Lung (tissue), 11 donors: ENCODE measurements at regions not wholly inside any gene's neighbourhood (a gene's known extent, or its start where the extent isn't known, plus 50 kb on each side); places are given as distances from the start of the nearest gene placed in this dataset.

Experiments
- ATAC-seq: fragments of 200-7000 bp; cut with Tn5 transposase; one replicate; pipeline ENCODE4 v1.9.1; 2020; ENCODE audit warnings: moderate number of reproducible peaks; ENCODE audit not compliant: insufficient read depth, low FRiP score
- DNase-seq, 3 donors: peaks; one replicate each; pipeline ENCODE4 v3.0.0-alpha.2; 2013 to 2017
- H3K27ac ChIP-seq, 2 donors: one replicate each; pipeline ENCODE4 v1.5.1; 2013; ENCODE audit warnings: mild to moderate bottlenecking in 2 of 2, moderate library complexity in 2 of 2, control low read depth in 1 of 2, inconsistent platforms in 1 of 2, low read depth in 1 of 2, low read length in 1 of 2
- H3K27me3 ChIP-seq, 3 donors: one replicate each; pipeline ENCODE4 v1.5.1; 2013; ENCODE audit warnings: low read length in 2 of 3; ENCODE audit not compliant: control insufficient read depth in 3 of 3, insufficient read depth in 3 of 3
- H3K36me3 ChIP-seq, 4 donors: one replicate each; pipeline ENCODE4 v1.5.1; 2013; ENCODE audit warnings: low read length in 4 of 4, mild to moderate bottlenecking in 1 of 4, moderate library complexity in 1 of 4; ENCODE audit not compliant: control insufficient read depth in 4 of 4, insufficient read depth in 4 of 4
- H3K4me1 ChIP-seq, 5 donors: one replicate each; pipeline ENCODE4 v1.5.1; 2013; ENCODE audit warnings: low read length in 5 of 5, mild to moderate bottlenecking in 2 of 5, moderate library complexity in 1 of 5; ENCODE audit not compliant: control insufficient read depth in 5 of 5, insufficient read depth in 5 of 5
- H3K4me3 ChIP-seq: one replicate; pipeline ENCODE4 v1.5.1; 2013; ENCODE audit warnings: mild to moderate bottlenecking, control low read depth, moderate library complexity
- H3K9ac ChIP-seq, 2 donors: one replicate each; pipeline ENCODE4 v1.5.1; 2013; ENCODE audit warnings: low read length in 2 of 2, control low read depth in 1 of 2; ENCODE audit not compliant: insufficient read depth in 1 of 2
- H3K9me3 ChIP-seq, 4 donors: one replicate each; pipeline ENCODE4 v1.5.1; 2013; ENCODE audit warnings: low read length in 3 of 4, mild to moderate bottlenecking in 1 of 4, moderate library complexity in 1 of 4; ENCODE audit not compliant: control insufficient read depth in 4 of 4, insufficient read depth in 3 of 4
- WGBS, 2 donors: extraction: QIAGEN DNeasy Blood & Tissue Kit; methylation state at CpG; one replicate each; pipeline ENCODE4 v1.1.7; 2013; 5-methylcytosine and 5-hydroxymethylcytosine counted together
- TF ChIP-seq, protein P1 (sequence below): IDR thresholded peaks from 2 replicates; pipeline ENCODE4 v1.5.1; 2012; ENCODE audit warnings: mild to moderate bottlenecking; ENCODE audit errors: control extremely low read depth, extremely low read depth
- donor health status: control.
- donor health status: control.
- donor health status: Bipolar disorder and iron deficiency.
- donor health status: healthy.
- donor health status: DM: yes; HTN: yes; CAD: no.

DNA sequence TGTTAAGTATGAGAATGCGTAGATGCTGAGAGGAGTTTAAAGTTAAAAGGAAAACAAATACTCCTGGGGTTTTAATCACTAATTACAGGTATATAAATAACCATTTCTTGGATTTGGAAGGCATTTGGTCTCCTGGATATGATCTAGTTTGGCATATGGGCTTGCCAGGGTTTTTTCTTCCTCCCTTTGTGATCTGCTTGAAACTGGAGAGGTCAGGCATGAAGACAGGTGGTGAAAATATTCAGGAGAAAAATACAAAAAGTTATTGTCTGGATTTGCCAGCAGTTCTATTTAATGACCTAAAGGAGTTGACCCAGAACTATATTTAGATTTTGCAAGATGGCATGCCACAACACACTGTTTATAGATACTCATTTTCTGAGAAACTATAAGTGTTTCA is 136.3 kb downstream of the DIPK2A start:
- Histone ChIP-seq H3K27me3 (no peaks in the 10 kb centered on the region), H3K9me3 (no peaks in the 10 kb centered on the region), H3K36me3 (no peaks in the 10 kb centered on the region), H3K4me3 (no peak overlapping the region), H3K27ac (no peak overlapping the region), H3K4me1 (peaks cover 0 to 4% (median 0%) of the 10 kb centered on the region in 5 donors), H3K9ac (no peak overlapping the region)
- ATAC-seq (no peak), DNase-seq (no peak)
- TF ChIP-seq, protein P1, sequence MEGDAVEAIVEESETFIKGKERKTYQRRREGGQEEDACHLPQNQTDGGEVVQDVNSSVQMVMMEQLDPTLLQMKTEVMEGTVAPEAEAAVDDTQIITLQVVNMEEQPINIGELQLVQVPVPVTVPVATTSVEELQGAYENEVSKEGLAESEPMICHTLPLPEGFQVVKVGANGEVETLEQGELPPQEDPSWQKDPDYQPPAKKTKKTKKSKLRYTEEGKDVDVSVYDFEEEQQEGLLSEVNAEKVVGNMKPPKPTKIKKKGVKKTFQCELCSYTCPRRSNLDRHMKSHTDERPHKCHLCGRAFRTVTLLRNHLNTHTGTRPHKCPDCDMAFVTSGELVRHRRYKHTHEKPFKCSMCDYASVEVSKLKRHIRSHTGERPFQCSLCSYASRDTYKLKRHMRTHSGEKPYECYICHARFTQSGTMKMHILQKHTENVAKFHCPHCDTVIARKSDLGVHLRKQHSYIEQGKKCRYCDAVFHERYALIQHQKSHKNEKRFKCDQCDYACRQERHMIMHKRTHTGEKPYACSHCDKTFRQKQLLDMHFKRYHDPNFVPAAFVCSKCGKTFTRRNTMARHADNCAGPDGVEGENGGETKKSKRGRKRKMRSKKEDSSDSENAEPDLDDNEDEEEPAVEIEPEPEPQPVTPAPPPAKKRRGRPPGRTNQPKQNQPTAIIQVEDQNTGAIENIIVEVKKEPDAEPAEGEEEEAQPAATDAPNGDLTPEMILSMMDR: no peak
- WGBS, 2 donors: 90 to 94% methylated on average over 1 of the region's 1 CpG

DNA sequence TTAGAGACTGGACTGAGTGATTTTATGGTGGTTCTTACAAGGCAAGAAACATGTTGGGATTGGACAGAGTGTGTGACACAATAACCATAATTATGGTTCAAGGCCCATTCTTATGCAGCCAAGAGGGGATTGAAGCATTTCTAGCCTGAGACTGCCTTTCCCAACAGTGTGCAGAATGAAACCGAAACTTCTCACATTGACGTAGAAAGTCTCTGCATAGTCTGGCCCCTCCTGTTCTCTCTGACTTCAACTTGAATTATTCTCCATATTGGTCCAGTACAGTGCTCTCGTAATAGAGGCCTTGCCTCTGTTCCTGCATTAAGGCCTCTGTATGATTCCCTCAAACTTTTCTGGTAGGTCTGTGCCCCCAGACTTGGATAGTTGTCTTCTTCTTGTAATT is 138.3 kb downstream of the DIPK2A start:
- no peak for ATAC-seq
- no peak overlapping the region for H3K9ac ChIP-seq
- WGBS, 2 donors: 74 to 83% methylated on average over 3 of the region's 3 CpGs

DNA sequence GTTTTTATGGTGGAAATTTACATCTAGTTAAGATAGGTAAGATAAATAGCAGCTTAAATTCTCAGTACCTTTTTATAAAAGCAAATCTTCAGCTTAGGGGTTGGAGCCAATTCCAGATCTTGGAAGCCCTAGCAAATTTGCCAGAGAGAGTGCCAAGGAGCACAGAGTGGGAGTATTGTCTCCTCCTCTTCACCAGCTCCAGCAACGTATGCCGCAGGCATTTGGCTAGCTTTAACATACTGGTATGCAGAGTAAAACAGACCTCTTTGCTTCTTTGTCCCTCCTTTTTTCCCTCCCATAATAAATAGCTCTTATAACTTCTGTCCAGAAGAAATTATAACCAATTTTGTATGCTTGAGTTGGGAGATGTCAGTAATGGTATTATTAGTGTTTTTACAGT is 140.4 kb downstream of the DIPK2A start:
- Histone ChIP-seq H3K36me3 (no peaks in the 10 kb centered on the region), H3K9ac (no peak overlapping the region), H3K4me3 (no peak overlapping the region), H3K9me3 (no peaks in the 10 kb centered on the region), H3K27ac (no peak overlapping the region), H3K4me1 (no peaks in the 10 kb centered on the region), H3K27me3 (no peaks in the 10 kb centered on the region)
- ATAC-seq (no peak), DNase-seq (no peak)
- TF ChIP-seq, protein P1: no peak
- 86 to 90% methylated on average over 2 of the region's 2 CpGs for WGBS, 2 donors

More for the DNA sequence above, 138.3 kb downstream of the DIPK2A start:
- Histone ChIP-seq H3K9me3 (no peaks in the 10 kb centered on the region), H3K36me3 (no peaks in the 10 kb centered on the region), H3K4me3 (no peak overlapping the region), H3K4me1 (no peaks in the 10 kb centered on the region), H3K27ac (no peak overlapping the region), H3K27me3 (no peaks in the 10 kb centered on the region)
- DNase-seq: no peak
- TF ChIP-seq, protein P1: no peak

DNA sequence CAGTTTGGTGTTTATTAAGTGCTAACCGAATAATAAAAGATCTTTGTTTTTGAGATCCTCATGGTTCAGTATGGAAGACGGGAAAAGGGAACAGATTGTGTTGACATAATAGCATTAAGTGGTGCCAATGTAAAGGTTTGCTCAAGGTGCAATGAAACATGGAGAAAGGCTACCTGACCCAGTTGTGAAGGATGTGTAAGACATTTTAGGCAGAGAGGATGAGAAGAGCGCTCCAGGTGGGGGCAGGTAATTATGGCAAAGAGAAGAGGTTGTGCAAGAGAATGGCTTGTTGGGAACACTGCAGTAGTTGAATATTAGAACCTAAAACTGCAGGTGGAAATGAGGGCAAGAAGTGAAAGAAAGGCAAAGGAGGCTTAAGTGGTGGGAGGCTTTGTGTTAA is 140.8 kb downstream of the DIPK2A start:
- Histone ChIP-seq H3K27ac (no peak overlapping the region), H3K4me3 (no peak overlapping the region), H3K9me3 (no peaks in the 10 kb centered on the region), H3K27me3 (no peaks in the 10 kb centered on the region), H3K9ac (no peak overlapping the region), H3K4me1 (no peaks in the 10 kb centered on the region), H3K36me3 (no peaks in the 10 kb centered on the region)
- ATAC-seq: no peak
- TF ChIP-seq, protein P1: no peak
- WGBS, 2 donors: 77 to 86% methylated on average over 3 of the region's 3 CpGs
- no peak for DNase-seq
